ENCODE measurements at regions not wholly inside any gene's neighbourhood (a gene's known extent, or its start where the extent isn't known, plus 50 kb on each side); places are given as distances from the start of the nearest gene placed in this dataset.

- H3K36me3 ChIP-seq = no peaks in the 10 kb centered on the region
- DNase-seq (ENCODE audit: low spot score in 2 of 2) = no peak
- peaks cover 9% of the 10 kb centered on the region for H3K4me1 ChIP-seq
- WGBS = 83% methylated on average over 6 of the region's 6 CpGs
- TF ChIP-seq POLR2AphosphoS5 (IDR thresholded peaks at IDR 0.05) = no peak
- TF ChIP-seq CTCF (IDR thresholded peaks at IDR 0.05) = no peak
- no peak for TF ChIP-seq EP300 (IDR thresholded peaks at IDR 0.05)
- TF ChIP-seq POLR2A (IDR thresholded peaks at IDR 0.05) = no peak
- H3K27ac ChIP-seq = no peak overlapping the region
- no peaks in the 10 kb centered on the region for H3K9me3 ChIP-seq
- H3K4me3 ChIP-seq = no peak overlapping the region
- no peaks in the 10 kb centered on the region for H3K27me3 ChIP-seq
These were observed 1030.6 kb downstream of the MCTP2 start for GRCh38 chr15:95261968-95262367.

GRCh38 chr15:95262866-95263564, 1031.7 kb downstream of the MCTP2 start:
- Histone ChIP-seq H3K4me1 (peaks cover 9% of the 10 kb centered on the region), H3K4me3 (no peak overlapping the region), H3K27me3 (no peaks in the 10 kb centered on the region), H3K36me3 (no peaks in the 10 kb centered on the region), H3K27ac (no peak overlapping the region), H3K9me3 (no peaks in the 10 kb centered on the region)
- DNase-seq (ENCODE audit: low spot score in 2 of 2) = no peak
- 47% methylated on average over 6 of the region's 6 CpGs for WGBS
- TF ChIP-seq POLR2A (IDR thresholded peaks at IDR 0.05) (no peak), POLR2AphosphoS5 (IDR thresholded peaks at IDR 0.05) (no peak), CTCF (IDR thresholded peaks at IDR 0.05) (no peak), EP300 (IDR thresholded peaks at IDR 0.05) (no peak)

GRCh38 chr15:95263751-95264150, 1032.4 kb downstream of the MCTP2 start:
- Histone ChIP-seq H3K36me3 (no peaks in the 10 kb centered on the region), H3K9me3 (no peaks in the 10 kb centered on the region), H3K4me1 (peaks cover 9% of the 10 kb centered on the region), H3K27ac (no peak overlapping the region), H3K27me3 (no peaks in the 10 kb centered on the region), H3K4me3 (no peak overlapping the region)
- WGBS = 96% methylated on average over 1 of the region's 1 CpG
- TF ChIP-seq POLR2A (IDR thresholded peaks at IDR 0.05) (no peak), CTCF (IDR thresholded peaks at IDR 0.05) (no peak), EP300 (IDR thresholded peaks at IDR 0.05) (no peak), POLR2AphosphoS5 (IDR thresholded peaks at IDR 0.05) (no peak)
- DNase-seq (ENCODE audit: low spot score in 2 of 2) = no peak

- no peak for TF ChIP-seq EP300 (IDR thresholded peaks at IDR 0.05)
- Histone ChIP-seq H3K27ac (no peak overlapping the region), H3K27me3 (no peaks in the 10 kb centered on the region), H3K4me1 (no peaks in the 10 kb centered on the region), H3K4me3 (no peak overlapping the region), H3K36me3 (no peaks in the 10 kb centered on the region), H3K9me3 (no peaks in the 10 kb centered on the region)
- no peak for DNase-seq (ENCODE audit: low spot score in 2 of 2)
- 72% methylated on average over 3 of the region's 3 CpGs for WGBS
These were observed 1034.1 kb downstream of the MCTP2 start for GRCh38 chr15:95265419-95265997.

GRCh38 chr15:95266451-95267061, 1035.2 kb downstream of the MCTP2 start:
- no peaks in the 10 kb centered on the region for H3K9me3 ChIP-seq
- H3K36me3 ChIP-seq = no peaks in the 10 kb centered on the region
- H3K27ac ChIP-seq = peak overlapping the region; percentile 16
- TF ChIP-seq CTCF (IDR thresholded peaks at IDR 0.05) (no peak), POLR2A (IDR thresholded peaks at IDR 0.05) (no peak), POLR2AphosphoS5 (IDR thresholded peaks at IDR 0.05) (no peak), EP300 (IDR thresholded peaks at IDR 0.05) (no peak)
- no peak for DNase-seq (ENCODE audit: low spot score in 2 of 2)
- 43% methylated on average over 7 of the region's 7 CpGs for WGBS
- H3K4me3 ChIP-seq = no peak overlapping the region
- H3K4me1 ChIP-seq = no peaks in the 10 kb centered on the region
- no peaks in the 10 kb centered on the region for H3K27me3 ChIP-seq

Data from suprapubic skin (tissue), 4 donors.